ENCODE measurements at regions not wholly inside any gene's neighbourhood (a gene's known extent, or its start where the extent isn't known, plus 50 kb on each side); places are given as distances from the start of the nearest gene placed in this dataset.

GRCh38 chr5:84872768-84873167 is 488.1 kb upstream of the EDIL3 start:
- intact Hi-C loops (cut with micrococcal nuclease; ENCODE audit: unreplicated experiment), result no loop called here
- no peak for TF ChIP-seq KDM3A (CRISPR knock-in tag; IDR thresholded peaks at IDR 0.05; ENCODE audit: low read depth)
- no peak for TF ChIP-seq ZNF530 (CRISPR knock-in tag; IDR thresholded peaks at IDR 0.05; ENCODE audit: low read depth)
- TF ChIP-seq HBP1 (CRISPR knock-in tag; IDR thresholded peaks at IDR 0.05; ENCODE audit: low read depth), result no peak
- no peak for TF ChIP-seq DNMT1 (CRISPR knock-in tag; IDR thresholded peaks at IDR 0.05)
- TF ChIP-seq ZNF318 (CRISPR knock-in tag; IDR thresholded peaks at IDR 0.05), result no peak
- TF ChIP-seq FLYWCH1 (CRISPR knock-in tag; IDR thresholded peaks at IDR 0.05), result no peak
- no peak for TF ChIP-seq SAP130 (CRISPR knock-in tag; IDR thresholded peaks at IDR 0.05; ENCODE audit: low read depth)
- TF ChIP-seq ZNF652 (CRISPR knock-in tag; IDR thresholded peaks at IDR 0.05; ENCODE audit: borderline replicate concordance, low read depth), result no peak
- peak; percentile 64 to 72; a peak in 3 of 4 replicates for TF ChIP-seq MAFK (conservative IDR thresholded peaks at IDR 0.05 in 1 of 2, IDR thresholded peaks at IDR 0.05 in 1 of 2; ENCODE audit: low read length in 2 of 2)
- 3% methylated on average over 3 of the region's 3 CpGs for WGBS (ENCODE audit: low lambda C conversion rate)
- no peak overlapping the region for H3K27ac ChIP-seq (ENCODE audit: extremely low read length, insufficient read depth, low read length)
- H3K27me3 ChIP-seq (ENCODE audit: control insufficient read depth in 1 of 2, insufficient read depth in 2 of 2, low read length in 2 of 2), result no peaks in the 10 kb centered on the region
- FAIRE-seq (no peak), DNase-seq (ENCODE audit: low spot score) (no peak), ATAC-seq (no peak)
- no peak overlapping the region for H3K4me3 ChIP-seq (replicated peaks in 1 of 3; ENCODE audit: insufficient read depth in 1 of 3, low read depth in 2 of 3, low read length in 3 of 3)
- H3K36me3 ChIP-seq (replicated peaks in 1 of 2; ENCODE audit: control insufficient read depth in 1 of 2, insufficient read depth in 2 of 2, low read length in 2 of 2), result no peaks in the 10 kb centered on the region
- H3K9ac ChIP-seq (ENCODE audit: insufficient read depth, low read depth, low read length), result no peak overlapping the region
- no peaks in the 10 kb centered on the region for H4K20me1 ChIP-seq (ENCODE audit: insufficient read depth, low read length)
- ChIA-PET CTCF (ENCODE audit: low intra/inter-chr PET ratio, low total read pairs) (no interaction called here), POLR2A (no interaction called here)
- no peaks in the 10 kb centered on the region for H3K9me3 ChIP-seq (ENCODE audit: low read length)
- in situ Hi-C loops (cut with HindIII; ENCODE audit: extremely low pct_ligation_motif_present, low pct_unique_long_range_greater_than_20kb), result no loop called here
- no peaks in the 10 kb centered on the region for H3K79me2 ChIP-seq (ENCODE audit: insufficient read depth, low read length)
- H2AFZ ChIP-seq (ENCODE audit: low read length), result no peak overlapping the region
- H3K4me2 ChIP-seq (ENCODE audit: low read depth, low read length), result no peak overlapping the region
- BruUV-seq (replicated peaks), result no TSS peak
- no peaks in the 10 kb centered on the region for H3K4me1 ChIP-seq (ENCODE audit: insufficient read depth, low read length)

Measured in HepG2 (cell line).